WTC11 (cell line): ENCODE measurements at regions not wholly inside any gene's neighbourhood (a gene's known extent, or its start where the extent isn't known, plus 50 kb on each side); places are given as distances from the start of the nearest gene placed in this dataset.

Source experiments
- CREB1 ChIP-seq: sonication (generic); formaldehyde crosslinking; IDR thresholded peaks from 2 replicates; pipeline ENCODE4 v1.8.0; 2023; ENCODE audit warnings: mild to moderate bottlenecking, missing genetic modification reagents
- SOX15 ChIP-seq: fragments of 250-450 bp; sonication (Bioruptor Pico); IDR thresholded peaks from 2 replicates; pipeline ENCODE4 v1.9.0; 2021; ENCODE audit warnings: mild to moderate bottlenecking
- TEAD4 ChIP-seq: sonication (generic); formaldehyde crosslinking; IDR thresholded peaks from 2 replicates; pipeline ENCODE4 v1.8.0; 2022; ENCODE audit warnings: mild to moderate bottlenecking, missing genetic modification reagents
- TF ChIP-seq, protein P1 (sequence below): fragments of 200-600 bp; IDR thresholded peaks from 2 replicates; pipeline ENCODE4 v1.8.0; 2022; ENCODE audit warnings: antibody characterized with exemption
- TF ChIP-seq, protein P2 (sequence below): sonication (generic); formaldehyde crosslinking; conservative IDR thresholded peaks from 2 replicates; pipeline ENCODE4 v1.8.1; 2022; ENCODE audit warnings: mild to moderate bottlenecking, missing genetic modification reagents

DNA sequence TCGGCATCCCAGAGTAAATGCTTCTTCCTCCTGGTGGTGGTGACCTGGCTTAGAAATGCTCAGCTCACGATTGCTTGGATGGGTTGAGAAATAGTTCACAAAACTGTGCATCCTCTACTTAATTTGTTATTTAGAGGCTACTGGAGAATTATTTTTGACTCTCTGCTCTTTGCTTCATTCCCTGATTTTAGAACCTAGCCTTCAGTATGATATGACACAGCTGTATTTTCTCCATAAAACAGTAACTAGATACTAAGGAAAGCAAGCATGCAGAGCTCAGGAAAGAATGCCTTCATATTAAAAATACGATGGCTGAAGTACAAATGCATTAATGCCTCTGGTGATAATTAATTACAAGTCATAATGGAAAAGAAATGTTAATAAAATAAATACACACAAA is 602.0 kb upstream of the COBL start:
- TF ChIP-seq, protein P1, sequence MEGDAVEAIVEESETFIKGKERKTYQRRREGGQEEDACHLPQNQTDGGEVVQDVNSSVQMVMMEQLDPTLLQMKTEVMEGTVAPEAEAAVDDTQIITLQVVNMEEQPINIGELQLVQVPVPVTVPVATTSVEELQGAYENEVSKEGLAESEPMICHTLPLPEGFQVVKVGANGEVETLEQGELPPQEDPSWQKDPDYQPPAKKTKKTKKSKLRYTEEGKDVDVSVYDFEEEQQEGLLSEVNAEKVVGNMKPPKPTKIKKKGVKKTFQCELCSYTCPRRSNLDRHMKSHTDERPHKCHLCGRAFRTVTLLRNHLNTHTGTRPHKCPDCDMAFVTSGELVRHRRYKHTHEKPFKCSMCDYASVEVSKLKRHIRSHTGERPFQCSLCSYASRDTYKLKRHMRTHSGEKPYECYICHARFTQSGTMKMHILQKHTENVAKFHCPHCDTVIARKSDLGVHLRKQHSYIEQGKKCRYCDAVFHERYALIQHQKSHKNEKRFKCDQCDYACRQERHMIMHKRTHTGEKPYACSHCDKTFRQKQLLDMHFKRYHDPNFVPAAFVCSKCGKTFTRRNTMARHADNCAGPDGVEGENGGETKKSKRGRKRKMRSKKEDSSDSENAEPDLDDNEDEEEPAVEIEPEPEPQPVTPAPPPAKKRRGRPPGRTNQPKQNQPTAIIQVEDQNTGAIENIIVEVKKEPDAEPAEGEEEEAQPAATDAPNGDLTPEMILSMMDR: no peak
- TF ChIP-seq SOX15 (CRISPR knock-in tag) (no peak), CREB1 (no peak), TEAD4 (CRISPR knock-in tag) (no peak)
- TF ChIP-seq, protein P2, sequence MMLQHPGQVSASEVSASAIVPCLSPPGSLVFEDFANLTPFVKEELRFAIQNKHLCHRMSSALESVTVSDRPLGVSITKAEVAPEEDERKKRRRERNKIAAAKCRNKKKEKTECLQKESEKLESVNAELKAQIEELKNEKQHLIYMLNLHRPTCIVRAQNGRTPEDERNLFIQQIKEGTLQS (CRISPR knock-in tag): no peak
